Left forelimb (tissue), 1 donor: ENCODE measurements at regions not wholly inside any gene's neighbourhood (a gene's known extent, or its start where the extent isn't known, plus 50 kb on each side); places are given as distances from the start of the nearest gene placed in this dataset.
"Not testable (repeated sequence)": the region's sequence is repeated elsewhere in the genome, so short reads cannot be mapped to it uniquely, and the experiment has no call there.

ENCODE experiments used
- DNase-seq: peaks from one replicate; pipeline ENCODE4 v3.0.0-alpha.2; 2018; ENCODE audit warnings: low spot score

- no peak for DNase-seq
Observed at GRCh38 chr10:3932597-3933375, 147.8 kb upstream of the KLF6 start.

GRCh38 chr10:3931901-3932300 lies 146.9 kb upstream of the KLF6 start:
- DNase-seq, result no peak

GRCh38 chr10:3931224-3931623 lies 146.2 kb upstream of the KLF6 start:
- DNase-seq, result no peak

GRCh38 chr10:3928569-3928968 lies 143.6 kb upstream of the KLF6 start:
- DNase-seq, result no peak

GRCh38 chr10:3928078-3928477 lies 143.1 kb upstream of the KLF6 start:
- DNase-seq, result no peak

GRCh38 chr10:3926675-3927525 lies 141.9 kb upstream of the KLF6 start:
- no peak for DNase-seq

GRCh38 chr10:3926258-3926657 lies 141.2 kb upstream of the KLF6 start:
- no peak for DNase-seq

- DNase-seq, result no peak
Observed at GRCh38 chr10:3925184-3925583, 140.2 kb upstream of the KLF6 start.

GRCh38 chr10:3924344-3924743 lies 139.3 kb upstream of the KLF6 start:
- no peak for DNase-seq

- no peak for DNase-seq
Observed at GRCh38 chr10:3923033-3923432, 138.0 kb upstream of the KLF6 start.

GRCh38 chr10:3919709-3920308 lies 134.8 kb upstream of the KLF6 start:
- DNase-seq, result no peak

- not testable (repeated sequence) for DNase-seq
Observed at GRCh38 chr10:3917392-3917791, 132.4 kb upstream of the KLF6 start.

GRCh38 chr10:3914733-3915132 lies 129.7 kb upstream of the KLF6 start:
- no peak for DNase-seq

- no peak for DNase-seq
Observed at GRCh38 chr10:3911713-3912442, 126.9 kb upstream of the KLF6 start.

GRCh38 chr10:3911241-3911640 lies 126.2 kb upstream of the KLF6 start:
- no peak for DNase-seq

GRCh38 chr10:3909339-3909738 lies 124.3 kb upstream of the KLF6 start:
- DNase-seq, result no peak

GRCh38 chr10:3908183-3908582 lies 123.2 kb upstream of the KLF6 start:
- no peak for DNase-seq

GRCh38 chr10:3907514-3907913 lies 122.5 kb upstream of the KLF6 start:
- no peak for DNase-seq

GRCh38 chr10:3906511-3907111 lies 121.6 kb upstream of the KLF6 start:
- no peak for DNase-seq

GRCh38 chr10:3904419-3904960 lies 119.5 kb upstream of the KLF6 start:
- no peak for DNase-seq

- DNase-seq, result no peak
Observed at GRCh38 chr10:3902809-3903410, 117.9 kb upstream of the KLF6 start.
